A673 (cell line): ENCODE measurements at regions not wholly inside any gene's neighbourhood (a gene's known extent, or its start where the extent isn't known, plus 50 kb on each side); places are given as distances from the start of the nearest gene placed in this dataset.
"Not testable (repeated sequence)": the region's sequence is repeated elsewhere in the genome, so short reads cannot be mapped to it uniquely, and the experiment has no call there.

Experiments used
- BruUV-seq: library from RNA; stranded (reverse); fragments of 400-500 nt; replicated peaks from 2 replicates; lab custom pipeline; 2021; lab: Mats Ljungman, UMichigan
- CTCF ChIA-PET: fragments of 300-600 bp; sonication (Branson Sonifier 250); formaldehyde crosslinking; loops from one replicate; lab custom pipeline; 2022; ENCODE audit warnings: antibody characterized with exemption; lab: Charles Lee
- POLR2A ChIA-PET: fragments of 300-600 bp; sonication (Branson Sonifier 250); formaldehyde crosslinking; loops from one replicate; lab custom pipeline; 2022; ENCODE audit warnings: antibody characterized with exemption; ENCODE audit not compliant: low non-redundant PET; lab: Charles Lee
- DNase-seq: peaks from one replicate; pipeline ENCODE4 v3.0.0-alpha.2; 2015; ENCODE audit warnings: low spot score
- H3K27ac ChIP-seq: fragments of 200-600 bp; sonication (generic); 2 replicates; pipeline ENCODE4 v1.5.1; 2016; ENCODE audit warnings: mixed run types, low read depth, mild to moderate bottlenecking, mixed read lengths, antibody characterized with exemption, low read length; ENCODE audit not compliant: poor library complexity, severe bottlenecking
- H3K27me3 ChIP-seq: fragments of 200-600 bp; sonication (generic); replicated peaks from 2 replicates; pipeline ENCODE4 v1.6.1; 2017; ENCODE audit warnings: mixed run types, low read depth, mild to moderate bottlenecking, mixed read lengths, antibody characterized with exemption, low read length; ENCODE audit not compliant: insufficient read depth, poor library complexity
- H3K36me3 ChIP-seq: fragments of 200-600 bp; sonication (generic); 2 replicates; pipeline ENCODE4 v1.6.1; 2016; ENCODE audit warnings: mixed run types, mild to moderate bottlenecking, mixed read lengths, antibody characterized with exemption, low read length; ENCODE audit not compliant: insufficient read depth, poor library complexity, severe bottlenecking
- H3K4me1 ChIP-seq: fragments of 200-600 bp; sonication (generic); 2 replicates; pipeline ENCODE4 v1.6.1; 2017; ENCODE audit warnings: mixed run types, mild to moderate bottlenecking, mixed read lengths, antibody characterized with exemption, low read length; ENCODE audit not compliant: insufficient read depth, poor library complexity, severe bottlenecking
- H3K4me3 ChIP-seq: fragments of 200-600 bp; sonication (generic); 2 replicates; pipeline ENCODE4 v1.5.1; 2016; ENCODE audit warnings: low read depth, mixed run types, mild to moderate bottlenecking, mixed read lengths, low read length; ENCODE audit not compliant: poor library complexity, severe bottlenecking
- H3K9me3 ChIP-seq: fragments of 200-600 bp; sonication (generic); 2 replicates; pipeline ENCODE4 v1.6.1; 2016; ENCODE audit warnings: mixed run types, low read depth, mild to moderate bottlenecking, mixed read lengths, antibody characterized with exemption, low read length; ENCODE audit not compliant: poor library complexity, severe bottlenecking
- EZH2 ChIP-seq: fragments of 200-600 bp; sonication (generic); IDR thresholded peaks from 2 replicates; pipeline ENCODE4 v1.6.1; 2017; ENCODE audit warnings: borderline replicate concordance, low read depth, mild to moderate bottlenecking, mixed read lengths, antibody characterized with exemption, low read length; ENCODE audit not compliant: poor library complexity, severe bottlenecking
- intact Hi-C: fragments of 100-400 bp; cut with micrococcal nuclease; formaldehyde crosslinking; loops from one replicate; pipeline ENCODE4 v1.10.0; 2022; ENCODE audit not compliant: unreplicated experiment
- TF ChIP-seq, protein P1 (sequence below): fragments of 300-800, 200-600 bp; sonication (generic); conservative IDR thresholded peaks from 2 replicates; pipeline ENCODE4 v1.5.1; 2017; ENCODE audit warnings: low read depth, mild to moderate bottlenecking, antibody characterized with exemption, low read length, moderate library complexity, mixed read lengths

- Histone ChIP-seq H3K27me3 (no peaks in the 10 kb centered on the region), H3K36me3 (no peaks in the 10 kb centered on the region), H3K4me1 (no peaks in the 10 kb centered on the region), H3K9me3 (no peaks in the 10 kb centered on the region), H3K27ac (no peak overlapping the region), H3K4me3 (no peak overlapping the region)
- no TSS peak for BruUV-seq
- no peak for TF ChIP-seq EZH2
- TF ChIP-seq, protein P1, sequence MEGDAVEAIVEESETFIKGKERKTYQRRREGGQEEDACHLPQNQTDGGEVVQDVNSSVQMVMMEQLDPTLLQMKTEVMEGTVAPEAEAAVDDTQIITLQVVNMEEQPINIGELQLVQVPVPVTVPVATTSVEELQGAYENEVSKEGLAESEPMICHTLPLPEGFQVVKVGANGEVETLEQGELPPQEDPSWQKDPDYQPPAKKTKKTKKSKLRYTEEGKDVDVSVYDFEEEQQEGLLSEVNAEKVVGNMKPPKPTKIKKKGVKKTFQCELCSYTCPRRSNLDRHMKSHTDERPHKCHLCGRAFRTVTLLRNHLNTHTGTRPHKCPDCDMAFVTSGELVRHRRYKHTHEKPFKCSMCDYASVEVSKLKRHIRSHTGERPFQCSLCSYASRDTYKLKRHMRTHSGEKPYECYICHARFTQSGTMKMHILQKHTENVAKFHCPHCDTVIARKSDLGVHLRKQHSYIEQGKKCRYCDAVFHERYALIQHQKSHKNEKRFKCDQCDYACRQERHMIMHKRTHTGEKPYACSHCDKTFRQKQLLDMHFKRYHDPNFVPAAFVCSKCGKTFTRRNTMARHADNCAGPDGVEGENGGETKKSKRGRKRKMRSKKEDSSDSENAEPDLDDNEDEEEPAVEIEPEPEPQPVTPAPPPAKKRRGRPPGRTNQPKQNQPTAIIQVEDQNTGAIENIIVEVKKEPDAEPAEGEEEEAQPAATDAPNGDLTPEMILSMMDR = no peak
- ChIA-PET POLR2A (no interaction called here), CTCF (no interaction called here)
- no peak for DNase-seq
- intact Hi-C loops = no loop called here
Measured at GRCh38 chr5:99553211-99553810, 624.5 kb upstream of the CHD1 start.

- no peaks in the 10 kb centered on the region for H3K36me3 ChIP-seq
- ChIA-PET POLR2A (no interaction called here), CTCF (no interaction called here)
- TF ChIP-seq, protein P1 = no peak
- no peak for TF ChIP-seq EZH2
- intact Hi-C loops = no loop called here
- no peaks in the 10 kb centered on the region for H3K9me3 ChIP-seq
- no peak overlapping the region for H3K4me3 ChIP-seq
- no peak overlapping the region for H3K27ac ChIP-seq
- no peaks in the 10 kb centered on the region for H3K27me3 ChIP-seq
- no TSS peak for BruUV-seq
- H3K4me1 ChIP-seq = no peaks in the 10 kb centered on the region
- DNase-seq = no peak
Measured at GRCh38 chr5:99544356-99544755, 615.5 kb upstream of the CHD1 start.

- no peak for DNase-seq
- H3K36me3 ChIP-seq = no peaks in the 10 kb centered on the region
- no TSS peak for BruUV-seq
- H3K27me3 ChIP-seq = no peaks in the 10 kb centered on the region
- no peak for TF ChIP-seq EZH2
- TF ChIP-seq, protein P1 = no peak
- intact Hi-C loops = no loop called here
- H3K4me3 ChIP-seq = no peak overlapping the region
- H3K9me3 ChIP-seq = no peaks in the 10 kb centered on the region
- no peak overlapping the region for H3K27ac ChIP-seq
- H3K4me1 ChIP-seq = no peaks in the 10 kb centered on the region
- POLR2A ChIA-PET = no interaction called here
- CTCF ChIA-PET = no interaction called here
Measured at GRCh38 chr5:99543841-99544240, 615.0 kb upstream of the CHD1 start.

DNA sequence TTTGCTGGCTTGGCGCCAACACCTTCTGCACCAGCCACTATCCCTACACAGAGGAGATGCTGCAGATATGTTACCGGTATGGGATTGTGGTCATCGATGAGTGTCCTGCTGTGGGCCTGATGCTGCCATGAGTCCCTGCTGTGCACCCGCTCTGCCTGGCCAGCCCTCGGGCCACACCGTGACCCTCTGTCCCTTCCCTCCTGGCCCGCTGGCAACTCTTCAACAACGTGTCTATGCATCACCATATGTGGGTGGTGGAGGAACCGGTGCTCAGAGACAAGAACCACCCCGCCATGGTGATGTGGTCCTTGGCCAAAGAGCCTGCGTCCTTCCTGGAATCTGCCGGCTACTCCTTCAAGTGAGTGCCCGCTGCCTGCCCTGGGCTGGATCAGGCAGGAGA, 605.4 kb upstream of the CHD1 start:
- BruUV-seq, H3K9me3 ChIP-seq, POLR2A ChIA-PET: not testable (repeated sequence)

DNA sequence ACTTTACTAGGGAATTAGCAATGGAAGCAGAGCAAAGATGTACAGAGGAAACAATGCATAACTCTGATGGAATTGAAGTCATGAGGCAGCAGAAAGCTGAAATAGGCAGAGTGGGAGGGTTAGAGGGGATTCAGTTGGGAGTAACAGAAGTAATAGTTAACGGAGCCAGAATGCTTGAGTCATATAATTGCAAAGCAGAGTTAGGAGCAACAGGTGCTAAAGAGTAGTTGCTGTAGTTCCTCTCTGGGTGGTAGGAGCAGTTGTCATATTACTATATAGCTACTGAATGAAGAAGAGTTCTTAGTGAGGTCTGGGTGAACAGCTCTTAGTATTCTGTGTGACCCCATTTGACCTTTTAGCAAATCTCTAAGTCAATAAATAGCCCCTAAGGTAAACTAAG, 592.9 kb upstream of the CHD1 start:
- BruUV-seq, H3K36me3 ChIP-seq, H3K4me3 ChIP-seq, POLR2A ChIA-PET, DNase-seq, H3K4me1 ChIP-seq, H3K27ac ChIP-seq, H3K27me3 ChIP-seq, intact Hi-C loops, CTCF ChIA-PET, H3K9me3 ChIP-seq: not testable (repeated sequence)

More for the DNA sequence above, 605.4 kb upstream of the CHD1 start:
- DNase-seq, H3K27me3 ChIP-seq, CTCF ChIA-PET, H3K4me3 ChIP-seq, H3K4me1 ChIP-seq, H3K27ac ChIP-seq, intact Hi-C loops, H3K36me3 ChIP-seq: not testable (repeated sequence)
